Natural killer cell (primary cell): ENCODE measurements at regions not wholly inside any gene's neighbourhood (a gene's known extent, or its start where the extent isn't known, plus 50 kb on each side); places are given as distances from the start of the nearest gene placed in this dataset.

Experiments
- ATAC-seq, 3 donors: fragments of 150-1000 bp in 2 of 3; fragments of 200-7000 bp in 1 of 3; cut with Tn5 transposase; 1 replicate in 1 of 3; 2 replicates in 2 of 3; pipeline ENCODE4 v1.10.0; 2021; ENCODE audit warnings: mild to moderate bottlenecking in 2 of 3, moderate library complexity in 2 of 3
- DNase-seq, 2 donors: peaks; one replicate each; pipeline versions ENCODE4 v3.0.0 to v3.0.0-alpha.2; 2013 to 2021; ENCODE audit warnings: mixed read lengths in 1 of 2
- H3K27ac ChIP-seq: one replicate; pipeline ENCODE4 v1.5.1; 2013; ENCODE audit warnings: mild to moderate bottlenecking, low read length
- H3K27me3 ChIP-seq: one replicate; pipeline ENCODE4 v1.6.1; 2013; ENCODE audit warnings: low read length; ENCODE audit not compliant: control insufficient read depth, insufficient read depth
- H3K36me3 ChIP-seq: one replicate; pipeline ENCODE4 v1.6.1; 2013; ENCODE audit warnings: low read length; ENCODE audit not compliant: control insufficient read depth, insufficient read depth
- H3K4me1 ChIP-seq: one replicate; pipeline ENCODE4 v1.6.1; 2013; ENCODE audit warnings: low read length; ENCODE audit not compliant: control insufficient read depth, insufficient read depth
- H3K4me3 ChIP-seq: one replicate; pipeline ENCODE4 v1.5.1; 2013; ENCODE audit warnings: low read length
- H3K9me3 ChIP-seq: one replicate; pipeline ENCODE4 v1.6.1; 2013; ENCODE audit warnings: low read length; ENCODE audit not compliant: control insufficient read depth, insufficient read depth
- H3K27ac Mint-ChIP-seq, 2 donors: one replicate each; pipeline ENCODE4 v1.8.0; 2022; ENCODE audit warnings: mild to moderate bottlenecking in 2 of 2, mixed read lengths in 2 of 2, moderate library complexity in 1 of 2
- H3K27me3 Mint-ChIP-seq, 2 donors: one replicate each; pipeline ENCODE4 v1.8.0; 2022; ENCODE audit warnings: low read depth in 2 of 2, mixed read lengths in 2 of 2
- H3K36me3 Mint-ChIP-seq: one replicate; pipeline ENCODE4 v1.8.0; 2022; ENCODE audit warnings: mixed read lengths
- H3K4me1 Mint-ChIP-seq, 2 donors: one replicate each; pipeline ENCODE4 v1.8.0; 2022; ENCODE audit warnings: mixed read lengths in 2 of 2
- H3K4me3 Mint-ChIP-seq: one replicate; pipeline ENCODE4 v1.8.0; 2022; ENCODE audit warnings: mild to moderate bottlenecking, moderate library complexity, mixed read lengths
- H3K9me3 Mint-ChIP-seq, 2 donors: one replicate each; pipeline ENCODE4 v1.8.0; 2022; ENCODE audit warnings: mixed read lengths in 2 of 2
- WGBS: methylation state at CpG from one replicate; pipeline ENCODE4 v1.1.7; 2013; ENCODE audit warnings: missing lambda C conversion rate; ENCODE audit not compliant: insufficient coverage; 5-methylcytosine and 5-hydroxymethylcytosine counted together
- intact Hi-C: fragments of 100-400 bp; cut with micrococcal nuclease; formaldehyde crosslinking; loops from one replicate; pipeline ENCODE4 v1.14.2; 2022
- TF ChIP-seq, protein P1 (sequence below): fragments of 200-600 bp; IDR thresholded peaks from one replicate; pipeline ENCODE4 v1.8.0; 2022; ENCODE audit warnings: antibody characterized with exemption

DNA sequence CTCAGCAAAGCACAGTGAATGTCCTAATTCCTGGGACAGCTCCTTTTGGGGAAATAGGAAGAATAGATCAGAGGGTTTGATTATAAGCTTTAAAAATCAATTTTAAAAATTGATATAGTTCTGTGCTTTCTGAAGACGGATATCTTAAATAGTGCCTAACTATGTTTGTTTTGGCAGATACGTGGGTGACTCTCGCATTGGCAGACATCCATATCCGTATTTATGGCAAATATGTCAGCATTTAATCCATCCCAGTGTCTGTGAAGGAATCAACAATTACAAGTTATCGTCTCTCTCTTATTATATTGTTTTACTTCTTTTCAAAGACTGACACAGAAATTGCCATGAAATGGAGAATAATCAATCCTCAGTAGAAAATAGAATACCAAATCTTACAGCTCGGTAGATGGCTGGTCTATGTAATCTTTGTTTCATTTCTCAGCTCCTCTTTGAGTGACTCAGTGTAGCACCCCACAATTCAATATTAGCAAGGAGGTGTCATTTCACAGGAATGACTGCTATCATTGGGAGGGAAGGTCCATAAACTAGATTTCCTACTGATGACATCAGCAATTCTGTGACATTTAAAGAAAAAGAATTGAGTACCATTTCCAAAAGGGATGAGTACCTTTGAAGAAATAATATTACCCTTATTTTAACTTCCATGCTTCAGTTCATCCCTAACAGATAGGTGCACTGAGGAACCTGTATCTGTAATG lies 186.4 kb upstream of the NFE2L3 start:
- TF ChIP-seq, protein P1, sequence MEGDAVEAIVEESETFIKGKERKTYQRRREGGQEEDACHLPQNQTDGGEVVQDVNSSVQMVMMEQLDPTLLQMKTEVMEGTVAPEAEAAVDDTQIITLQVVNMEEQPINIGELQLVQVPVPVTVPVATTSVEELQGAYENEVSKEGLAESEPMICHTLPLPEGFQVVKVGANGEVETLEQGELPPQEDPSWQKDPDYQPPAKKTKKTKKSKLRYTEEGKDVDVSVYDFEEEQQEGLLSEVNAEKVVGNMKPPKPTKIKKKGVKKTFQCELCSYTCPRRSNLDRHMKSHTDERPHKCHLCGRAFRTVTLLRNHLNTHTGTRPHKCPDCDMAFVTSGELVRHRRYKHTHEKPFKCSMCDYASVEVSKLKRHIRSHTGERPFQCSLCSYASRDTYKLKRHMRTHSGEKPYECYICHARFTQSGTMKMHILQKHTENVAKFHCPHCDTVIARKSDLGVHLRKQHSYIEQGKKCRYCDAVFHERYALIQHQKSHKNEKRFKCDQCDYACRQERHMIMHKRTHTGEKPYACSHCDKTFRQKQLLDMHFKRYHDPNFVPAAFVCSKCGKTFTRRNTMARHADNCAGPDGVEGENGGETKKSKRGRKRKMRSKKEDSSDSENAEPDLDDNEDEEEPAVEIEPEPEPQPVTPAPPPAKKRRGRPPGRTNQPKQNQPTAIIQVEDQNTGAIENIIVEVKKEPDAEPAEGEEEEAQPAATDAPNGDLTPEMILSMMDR, result no peak
- H3K4me1 Mint-ChIP-seq, result peaks cover 10 to 14% of the 10 kb centered on the region in 2 donors
- H3K9me3 Mint-ChIP-seq, result no peaks in the 10 kb centered on the region
- Histone ChIP-seq H3K27ac (no peak overlapping the region), H3K36me3 (no peaks in the 10 kb centered on the region), H3K27me3 (peaks cover 21% of the 10 kb centered on the region), H3K4me1 (peaks cover 20% of the 10 kb centered on the region), H3K4me3 (no peak overlapping the region), H3K9me3 (no peaks in the 10 kb centered on the region)
- H3K27ac Mint-ChIP-seq, result no peak overlapping the region
- ATAC-seq, result no peak
- intact Hi-C loops, result no loop called here
- no peak for DNase-seq
- peaks cover 47 to 77% of the 10 kb centered on the region in 2 donors for H3K27me3 Mint-ChIP-seq
- H3K36me3 Mint-ChIP-seq, result no peaks in the 10 kb centered on the region
- no peak overlapping the region for H3K4me3 Mint-ChIP-seq
- WGBS, result 96% methylated on average over 6 of the region's 6 CpGs

DNA sequence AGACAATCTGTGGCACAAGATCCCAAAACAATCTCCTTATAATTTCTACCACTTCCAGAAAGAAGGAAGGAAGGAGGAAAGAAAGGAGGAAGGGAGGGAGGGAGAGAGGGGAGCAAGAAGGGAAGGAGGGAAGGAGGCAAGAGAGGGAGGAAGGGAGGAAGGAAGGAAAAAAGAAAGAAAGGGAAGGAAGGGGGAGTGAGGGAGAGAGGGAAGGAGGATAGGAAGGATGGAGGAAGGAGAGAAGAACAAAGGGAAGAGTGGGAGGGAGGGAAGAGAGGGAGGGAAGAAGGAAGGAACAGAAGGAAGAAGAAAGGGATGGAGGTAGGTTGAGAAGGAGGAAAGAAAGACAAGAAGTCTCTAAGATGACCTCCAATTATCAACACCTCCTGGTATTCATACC lies 185.5 kb upstream of the NFE2L3 start:
- Histone ChIP-seq H3K4me3 (no peak overlapping the region), H3K27me3 (peaks cover 21% of the 10 kb centered on the region), H3K36me3 (no peaks in the 10 kb centered on the region), H3K27ac (no peak overlapping the region), H3K4me1 (peaks cover 20% of the 10 kb centered on the region), H3K9me3 (no peaks in the 10 kb centered on the region)
- TF ChIP-seq, protein P1, result no peak
- peaks cover 10 to 14% of the 10 kb centered on the region in 2 donors for H3K4me1 Mint-ChIP-seq
- intact Hi-C loops, result no loop called here
- no peak overlapping the region for H3K27ac Mint-ChIP-seq
- H3K36me3 Mint-ChIP-seq, result no peaks in the 10 kb centered on the region
- H3K9me3 Mint-ChIP-seq, result no peaks in the 10 kb centered on the region
- H3K4me3 Mint-ChIP-seq, result no peak overlapping the region
- DNase-seq (no peak), ATAC-seq (no peak)
- H3K27me3 Mint-ChIP-seq, result peaks cover 44 to 77% of the 10 kb centered on the region in 2 donors

DNA sequence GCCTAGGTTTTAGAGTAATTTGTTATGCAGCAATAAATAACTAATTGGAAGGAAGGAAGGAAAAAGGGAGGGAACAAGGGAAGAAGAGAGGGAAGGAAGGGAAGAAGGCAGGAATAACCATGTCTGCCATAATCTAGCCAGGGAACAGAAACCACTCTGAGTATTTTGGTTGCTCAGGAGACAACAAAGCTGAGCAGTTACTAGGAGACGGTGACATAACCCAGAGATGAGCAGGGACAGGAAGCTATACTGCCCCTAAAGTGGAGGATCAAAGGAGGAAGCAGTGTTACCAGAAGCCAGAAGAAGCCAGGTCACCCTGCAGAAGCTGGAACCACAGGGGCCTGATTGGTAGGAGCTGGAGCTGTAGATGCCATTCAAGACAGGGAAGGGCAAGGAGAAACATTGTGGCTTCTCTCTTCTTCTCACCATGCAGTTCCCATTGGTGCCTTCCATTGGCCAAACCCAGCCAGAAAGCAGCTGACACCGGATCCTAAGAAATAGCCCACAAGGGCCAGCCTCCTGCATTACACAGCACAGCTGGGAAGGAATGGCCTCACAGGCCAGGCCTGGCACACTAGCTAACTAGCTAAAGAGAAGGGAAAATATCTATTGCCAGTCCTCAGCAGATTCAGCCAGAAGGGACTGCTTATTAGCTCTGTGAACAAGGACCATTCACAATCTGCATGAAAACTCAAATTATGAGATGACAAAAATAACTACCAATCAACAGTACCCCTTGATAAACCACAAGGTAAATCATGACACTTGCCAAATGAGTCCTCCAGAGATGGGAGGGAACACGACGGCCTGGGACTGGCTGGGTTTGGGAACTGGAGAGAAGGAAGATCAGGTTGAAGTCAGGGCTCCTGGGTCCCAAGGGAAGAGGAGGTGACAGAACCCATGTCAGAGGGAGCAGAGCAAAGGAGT lies 184.5 kb upstream of the NFE2L3 start:
- Histone ChIP-seq H3K9me3 (no peaks in the 10 kb centered on the region), H3K27ac (no peak overlapping the region), H3K36me3 (no peaks in the 10 kb centered on the region), H3K4me1 (peaks cover 20% of the 10 kb centered on the region), H3K27me3 (peaks cover 21% of the 10 kb centered on the region), H3K4me3 (no peak overlapping the region)
- H3K4me1 Mint-ChIP-seq, result peaks cover 10 to 14% of the 10 kb centered on the region in 2 donors
- H3K9me3 Mint-ChIP-seq, result no peaks in the 10 kb centered on the region
- intact Hi-C loops, result no loop called here
- no peak overlapping the region for H3K27ac Mint-ChIP-seq
- H3K36me3 Mint-ChIP-seq, result no peaks in the 10 kb centered on the region
- 74% methylated on average over 4 of the region's 4 CpGs for WGBS
- TF ChIP-seq, protein P1, result no peak
- H3K4me3 Mint-ChIP-seq, result no peak overlapping the region
- peak in 1 of 3 donors; percentile 12 for ATAC-seq
- DNase-seq, result no peak
- H3K27me3 Mint-ChIP-seq, result peaks cover 48 to 77% of the 10 kb centered on the region in 2 donors
